ENCODE measurements at regions not wholly inside any gene's neighbourhood (a gene's known extent, or its start where the extent isn't known, plus 50 kb on each side); places are given as distances from the start of the nearest gene placed in this dataset.

- TF ChIP-seq ZFP36 (IDR thresholded peaks at IDR 0.05; ENCODE audit: borderline replicate concordance, partially characterized antibody) (no peak), POLR2A (IDR thresholded peaks at IDR 0.05; ENCODE audit: low read length) (no peak), PBX3 (IDR thresholded peaks at IDR 0.05) (no peak), CEBPB (IDR thresholded peaks at IDR 0.05) (no peak), CTCF (IDR thresholded peaks at IDR 0.05) (no peak)
These were observed 416.8 kb downstream of the FIGN start for GRCh38 chr2:163319006-163319405.

Data from A549 (cell line).